ENCODE measurements at regions not wholly inside any gene's neighbourhood (a gene's known extent, or its start where the extent isn't known, plus 50 kb on each side); places are given as distances from the start of the nearest gene placed in this dataset.

- no peaks in the 10 kb centered on the region for H3K9me3 ChIP-seq (ENCODE audit: control insufficient read depth, low read length)
- H3K9ac ChIP-seq (ENCODE audit: extremely low read depth, low read length, poor library complexity, severe bottlenecking): no peak overlapping the region
- no peaks in the 10 kb centered on the region for H3K9me3 Mint-ChIP-seq
- no peaks in the 10 kb centered on the region for H3K36me3 Mint-ChIP-seq (ENCODE audit: low read depth)
- no peak overlapping the region for H3K27ac Mint-ChIP-seq
- no peaks in the 10 kb centered on the region for H3K4me1 ChIP-seq (ENCODE audit: control insufficient read depth, insufficient read depth, low read length)
- H3K4me3 Mint-ChIP-seq: no peak overlapping the region
- no peak for DNase-seq
- WGBS, 2 experiments (ENCODE audit: insufficient coverage in 1 of 2, insufficient read length in 1 of 2): 100% methylated on average over 1 of the region's 1 CpG; no CpG with 5 or more reads in 1 of the 2 experiments
- TF ChIP-seq, protein P1, sequence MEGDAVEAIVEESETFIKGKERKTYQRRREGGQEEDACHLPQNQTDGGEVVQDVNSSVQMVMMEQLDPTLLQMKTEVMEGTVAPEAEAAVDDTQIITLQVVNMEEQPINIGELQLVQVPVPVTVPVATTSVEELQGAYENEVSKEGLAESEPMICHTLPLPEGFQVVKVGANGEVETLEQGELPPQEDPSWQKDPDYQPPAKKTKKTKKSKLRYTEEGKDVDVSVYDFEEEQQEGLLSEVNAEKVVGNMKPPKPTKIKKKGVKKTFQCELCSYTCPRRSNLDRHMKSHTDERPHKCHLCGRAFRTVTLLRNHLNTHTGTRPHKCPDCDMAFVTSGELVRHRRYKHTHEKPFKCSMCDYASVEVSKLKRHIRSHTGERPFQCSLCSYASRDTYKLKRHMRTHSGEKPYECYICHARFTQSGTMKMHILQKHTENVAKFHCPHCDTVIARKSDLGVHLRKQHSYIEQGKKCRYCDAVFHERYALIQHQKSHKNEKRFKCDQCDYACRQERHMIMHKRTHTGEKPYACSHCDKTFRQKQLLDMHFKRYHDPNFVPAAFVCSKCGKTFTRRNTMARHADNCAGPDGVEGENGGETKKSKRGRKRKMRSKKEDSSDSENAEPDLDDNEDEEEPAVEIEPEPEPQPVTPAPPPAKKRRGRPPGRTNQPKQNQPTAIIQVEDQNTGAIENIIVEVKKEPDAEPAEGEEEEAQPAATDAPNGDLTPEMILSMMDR (conservative IDR thresholded peaks at IDR 0.05): no peak
- H3K4me3 ChIP-seq (ENCODE audit: low read length): no peak overlapping the region
- no peak overlapping the region for H3K27ac ChIP-seq (ENCODE audit: low read depth, low read length)
- peaks cover 12% of the 10 kb centered on the region for H3K4me1 Mint-ChIP-seq
- H3K27me3 ChIP-seq (ENCODE audit: control insufficient read depth, insufficient read depth, low read length, poor library complexity, severe bottlenecking): no peaks in the 10 kb centered on the region
- H3K27me3 Mint-ChIP-seq (ENCODE audit: insufficient read depth): no peaks in the 10 kb centered on the region
- H3K36me3 ChIP-seq (ENCODE audit: control insufficient read depth, insufficient read depth, low read length): no peaks in the 10 kb centered on the region
Measured at GRCh38 chr4:116877069-116877468, 208.3 kb downstream of the TRAM1L1 start.

DNA sequence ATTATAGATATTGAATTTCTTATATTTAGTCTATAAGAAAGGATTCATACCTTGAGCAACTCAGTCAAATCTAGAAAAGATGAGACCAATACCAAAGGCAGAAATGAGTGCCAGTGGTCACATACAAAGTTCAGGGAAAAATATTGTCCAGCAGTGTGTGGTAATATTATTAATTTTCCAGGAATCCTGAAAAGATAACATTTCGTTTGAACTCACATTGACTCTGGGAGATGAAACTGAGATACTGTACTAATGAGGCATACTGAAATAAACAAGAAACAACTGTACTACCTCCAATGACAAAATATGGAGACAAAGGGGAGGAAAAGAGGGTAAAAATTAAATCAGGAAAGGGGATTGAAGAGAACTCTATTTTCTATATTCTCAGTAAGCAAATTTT is 212.4 kb downstream of the TRAM1L1 start:
- H3K27ac ChIP-seq (ENCODE audit: low read depth, low read length): no peak overlapping the region
- H3K27me3 ChIP-seq (ENCODE audit: control insufficient read depth, insufficient read depth, low read length, poor library complexity, severe bottlenecking): no peaks in the 10 kb centered on the region
- H3K9me3 ChIP-seq (ENCODE audit: control insufficient read depth, low read length): no peaks in the 10 kb centered on the region
- no peak overlapping the region for H3K27ac Mint-ChIP-seq
- H3K36me3 ChIP-seq (ENCODE audit: control insufficient read depth, insufficient read depth, low read length): no peaks in the 10 kb centered on the region
- H3K9ac ChIP-seq (ENCODE audit: extremely low read depth, low read length, poor library complexity, severe bottlenecking): no peak overlapping the region
- H3K4me1 Mint-ChIP-seq: no peaks in the 10 kb centered on the region
- TF ChIP-seq, protein P1 (conservative IDR thresholded peaks at IDR 0.05): no peak
- no peaks in the 10 kb centered on the region for H3K4me1 ChIP-seq (ENCODE audit: control insufficient read depth, insufficient read depth, low read length)
- no peaks in the 10 kb centered on the region for H3K9me3 Mint-ChIP-seq
- 69% methylated on average over 1 of the region's 1 CpG; no CpG with 5 or more reads in 1 of the 2 experiments for WGBS, 2 experiments (ENCODE audit: insufficient coverage in 1 of 2, insufficient read length in 1 of 2)
- DNase-seq: no peak
- H3K27me3 Mint-ChIP-seq (ENCODE audit: insufficient read depth): no peaks in the 10 kb centered on the region
- H3K36me3 Mint-ChIP-seq (ENCODE audit: low read depth): no peaks in the 10 kb centered on the region
- no peak overlapping the region for H3K4me3 Mint-ChIP-seq
- no peak overlapping the region for H3K4me3 ChIP-seq (ENCODE audit: low read length)

DNA sequence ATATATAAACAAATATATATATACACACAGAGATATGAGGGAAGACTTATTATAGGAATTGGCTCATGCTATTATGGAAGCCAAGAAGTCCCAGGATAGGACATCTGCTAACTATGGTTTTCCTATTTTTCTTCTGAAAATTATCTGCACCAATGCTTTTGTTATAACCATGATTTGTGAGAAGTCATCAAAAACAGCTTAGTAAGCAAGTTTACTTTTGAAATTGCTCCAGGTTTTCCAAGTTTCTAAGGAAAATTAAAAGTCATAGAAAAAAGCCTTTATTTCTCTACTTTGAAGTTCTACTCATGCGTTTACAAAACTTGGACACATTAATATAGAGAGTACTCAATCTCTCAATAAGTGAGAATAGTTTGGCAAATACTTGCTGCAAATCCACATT is 213.1 kb downstream of the TRAM1L1 start:
- H3K27me3 ChIP-seq (ENCODE audit: control insufficient read depth, insufficient read depth, low read length, poor library complexity, severe bottlenecking): no peaks in the 10 kb centered on the region
- H3K4me3 Mint-ChIP-seq: no peak overlapping the region
- no peak overlapping the region for H3K4me3 ChIP-seq (ENCODE audit: low read length)
- H3K36me3 Mint-ChIP-seq (ENCODE audit: low read depth): no peaks in the 10 kb centered on the region
- no peaks in the 10 kb centered on the region for H3K4me1 Mint-ChIP-seq
- no peaks in the 10 kb centered on the region for H3K4me1 ChIP-seq (ENCODE audit: control insufficient read depth, insufficient read depth, low read length)
- 89 to 100% methylated on average over 1 of the region's 1 CpG for WGBS, 2 experiments (ENCODE audit: insufficient coverage in 1 of 2, insufficient read length in 1 of 2)
- no peaks in the 10 kb centered on the region for H3K9me3 Mint-ChIP-seq
- H3K27me3 Mint-ChIP-seq (ENCODE audit: insufficient read depth): no peaks in the 10 kb centered on the region
- H3K27ac ChIP-seq (ENCODE audit: low read depth, low read length): no peak overlapping the region
- TF ChIP-seq, protein P1 (conservative IDR thresholded peaks at IDR 0.05): no peak
- H3K27ac Mint-ChIP-seq: no peak overlapping the region
- no peaks in the 10 kb centered on the region for H3K36me3 ChIP-seq (ENCODE audit: control insufficient read depth, insufficient read depth, low read length)
- no peaks in the 10 kb centered on the region for H3K9me3 ChIP-seq (ENCODE audit: control insufficient read depth, low read length)
- DNase-seq: no peak
- H3K9ac ChIP-seq (ENCODE audit: extremely low read depth, low read length, poor library complexity, severe bottlenecking): no peak overlapping the region

Data from endodermal cell (in vitro differentiated cells).